K562 (cell line): ENCODE measurements at regions not wholly inside any gene's neighbourhood (a gene's known extent, or its start where the extent isn't known, plus 50 kb on each side); places are given as distances from the start of the nearest gene placed in this dataset.

Experiments
- BCOR ChIP-seq: fragments of 450-650 bp; IDR thresholded peaks from 2 replicates; pipeline ENCODE4 v1.6.1; 2016
- CBFB ChIP-seq: sonication (generic); formaldehyde crosslinking; IDR thresholded peaks from 2 replicates; pipeline ENCODE4 v1.4.0; 2020; ENCODE audit warnings: mild to moderate bottlenecking, missing genetic modification reagents
- CBX1 ChIP-seq: sonication (generic); IDR thresholded peaks from 2 replicates; pipeline ENCODE4 v1.6.1; 2016; ENCODE audit warnings: antibody characterized with exemption, low read depth, mild to moderate bottlenecking
- CSDE1 ChIP-seq, 2 experiments: fragments of 450-650 bp; IDR thresholded peaks; 2 replicates each; pipeline ENCODE4 v1.6.1; 2016; ENCODE audit warnings: mild to moderate bottlenecking in 1 of 2
- DDX20 ChIP-seq: fragments of 450-650 bp; IDR thresholded peaks from 2 replicates; pipeline ENCODE4 v1.6.1; 2016; ENCODE audit warnings: missing genetic modification characterization, low read depth, mild to moderate bottlenecking, missing compliant biosample characterization, moderate library complexity
- DMBX1 ChIP-seq: fragments of 250-450 bp; sonication (Bioruptor Pico); IDR thresholded peaks from 2 replicates; pipeline ENCODE4 v1.8.0; 2022; ENCODE audit warnings: inconsistent platforms, mild to moderate bottlenecking, moderate library complexity, borderline replicate concordance
- EWSR1 ChIP-seq: fragments of 450-650 bp; IDR thresholded peaks from 2 replicates; pipeline ENCODE4 v1.6.1; 2018; ENCODE audit warnings: borderline replicate concordance, mild to moderate bottlenecking, low read depth, moderate library complexity; ENCODE audit not compliant: partially characterized antibody
- HMG20B ChIP-seq: fragments of 250-450 bp; sonication (Bioruptor Pico); IDR thresholded peaks from 2 replicates; pipeline ENCODE4 v1.5.0; 2021; ENCODE audit warnings: mild to moderate bottlenecking
- HNRNPK ChIP-seq: fragments of 200-400 bp; formaldehyde crosslinking; IDR thresholded peaks from one replicate; pipeline ENCODE4 v1.6.1; 2018; ENCODE audit warnings: mild to moderate bottlenecking, low read depth, low read length; ENCODE audit not compliant: poor library complexity, severe bottlenecking
- KDM1A ChIP-seq, 2 experiments: fragments of 450-650 bp; IDR thresholded peaks; 2 replicates each; pipeline ENCODE4 v1.6.1; 2016; ENCODE audit warnings: mild to moderate bottlenecking in 2 of 2
- PHF21A ChIP-seq: fragments of 450-650 bp; IDR thresholded peaks from 2 replicates; pipeline ENCODE4 v1.6.1; 2017; ENCODE audit warnings: low read depth, borderline replicate concordance
- POLR2AphosphoS5 ChIP-seq: IDR thresholded peaks from 2 replicates; pipeline ENCODE4 v1.6.1; 2011; ENCODE audit warnings: mild to moderate bottlenecking, low read depth, low read length, moderate library complexity; ENCODE audit not compliant: control insufficient read depth, insufficient read depth
- PRMT5 ChIP-seq: sonication (generic); formaldehyde crosslinking; IDR thresholded peaks from 2 replicates; pipeline ENCODE4 v1.5.0; 2020; ENCODE audit warnings: missing genetic modification reagents
- PYGO2 ChIP-seq: fragments of 450-650 bp; IDR thresholded peaks from 2 replicates; pipeline ENCODE4 v1.6.1; 2016; ENCODE audit warnings: mild to moderate bottlenecking, missing genetic modification characterization, moderate library complexity, missing compliant biosample characterization
- RBM14 ChIP-seq: fragments of 200-400 bp; formaldehyde crosslinking; IDR thresholded peaks from 2 replicates; pipeline ENCODE4 v1.6.1; 2018; ENCODE audit warnings: low read depth, mild to moderate bottlenecking, low read length, moderate library complexity, borderline replicate concordance; ENCODE audit not compliant: insufficient read depth
- RBM25 ChIP-seq: fragments of 200-400 bp; formaldehyde crosslinking; IDR thresholded peaks from 2 replicates; pipeline ENCODE4 v1.6.1; 2018; ENCODE audit warnings: low read length, low read depth, moderate library complexity; ENCODE audit not compliant: severe bottlenecking
- SMARCA5 ChIP-seq: fragments of 450-650 bp; IDR thresholded peaks from 2 replicates; pipeline ENCODE4 v1.6.1; 2016
- ZNF134 ChIP-seq: fragments of 250-450 bp; sonication (Bioruptor Pico); conservative IDR thresholded peaks from 2 replicates; pipeline ENCODE4 v1.4.0; 2020
- ZNF146 ChIP-seq: IDR thresholded peaks from one replicate; pipeline ENCODE4 v1.6.1; 2018; ENCODE audit warnings: missing compliant biosample characterization; ENCODE audit not compliant: unreplicated experiment
- ZNF431 ChIP-seq: sonication (generic); formaldehyde crosslinking; IDR thresholded peaks from 2 replicates; pipeline ENCODE4 v1.8.0; 2022; ENCODE audit warnings: mild to moderate bottlenecking, missing genetic modification reagents
- TF ChIP-seq, protein P1 (sequence below): fragments of 450-650 bp; IDR thresholded peaks from 2 replicates; pipeline ENCODE4 v1.6.1; 2017; ENCODE audit warnings: antibody characterized with exemption
- TF ChIP-seq, protein P2 (sequence below), 3 experiments: fragments of 200-800 bp in 1 of 3; sonication (Bioruptor generic) in 1 of 3; sonication (generic) in 1 of 3; formaldehyde crosslinking in 1 of 3; IDR thresholded peaks; 2 replicates each; pipeline versions ENCODE4 v1.6.1 to v1.8.0; 2016 to 2022; ENCODE audit warnings: mild to moderate bottlenecking in 2 of 3, missing compliant biosample characterization in 2 of 3, missing genetic modification characterization in 2 of 3, missing genetic modification reagents in 1 of 3
- TF ChIP-seq, protein P3 (sequence below): fragments of 250-450 bp; sonication (Bioruptor Pico); IDR thresholded peaks from 2 replicates; pipeline ENCODE4 v1.4.0; 2020; ENCODE audit warnings: mild to moderate bottlenecking
- TF ChIP-seq, protein P4 (sequence below), 3 experiments: IDR thresholded peaks in 2 of 3; conservative IDR thresholded peaks in 1 of 3; 2 replicates each; pipeline ENCODE4 v1.5.1; 2011 to 2012; ENCODE audit warnings: low read length in 3 of 3, mild to moderate bottlenecking in 3 of 3, control low read depth in 2 of 3, improper control_type of control experiment in 1 of 3, inconsistent platforms in 1 of 3, low read depth in 1 of 3, mixed read lengths in 1 of 3, moderate library complexity in 1 of 3; ENCODE audit not compliant: insufficient read depth in 2 of 3

DNA sequence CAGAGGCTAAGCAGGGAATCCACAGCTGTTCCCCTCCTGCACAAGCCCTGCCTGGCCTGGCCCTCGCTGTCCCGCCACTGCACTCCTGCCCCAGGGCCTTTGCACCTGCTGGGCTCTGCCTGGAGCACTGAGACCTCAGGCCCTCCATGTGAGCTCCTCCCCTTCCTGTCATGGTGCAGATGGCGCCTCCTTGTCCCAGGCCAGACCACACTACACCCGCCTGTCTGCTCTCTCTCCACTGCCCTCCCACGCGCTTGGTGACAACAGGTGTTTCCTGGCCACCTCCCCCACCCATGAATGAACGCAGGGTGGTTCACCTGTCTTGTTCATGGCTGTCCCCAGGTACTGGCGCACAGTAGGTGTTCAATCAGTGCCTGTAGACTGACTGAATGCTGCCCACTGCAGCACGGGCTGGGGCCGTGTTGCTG, 82.9 kb downstream of the NCOR2 start (continued):
- TF ChIP-seq, protein P1, sequence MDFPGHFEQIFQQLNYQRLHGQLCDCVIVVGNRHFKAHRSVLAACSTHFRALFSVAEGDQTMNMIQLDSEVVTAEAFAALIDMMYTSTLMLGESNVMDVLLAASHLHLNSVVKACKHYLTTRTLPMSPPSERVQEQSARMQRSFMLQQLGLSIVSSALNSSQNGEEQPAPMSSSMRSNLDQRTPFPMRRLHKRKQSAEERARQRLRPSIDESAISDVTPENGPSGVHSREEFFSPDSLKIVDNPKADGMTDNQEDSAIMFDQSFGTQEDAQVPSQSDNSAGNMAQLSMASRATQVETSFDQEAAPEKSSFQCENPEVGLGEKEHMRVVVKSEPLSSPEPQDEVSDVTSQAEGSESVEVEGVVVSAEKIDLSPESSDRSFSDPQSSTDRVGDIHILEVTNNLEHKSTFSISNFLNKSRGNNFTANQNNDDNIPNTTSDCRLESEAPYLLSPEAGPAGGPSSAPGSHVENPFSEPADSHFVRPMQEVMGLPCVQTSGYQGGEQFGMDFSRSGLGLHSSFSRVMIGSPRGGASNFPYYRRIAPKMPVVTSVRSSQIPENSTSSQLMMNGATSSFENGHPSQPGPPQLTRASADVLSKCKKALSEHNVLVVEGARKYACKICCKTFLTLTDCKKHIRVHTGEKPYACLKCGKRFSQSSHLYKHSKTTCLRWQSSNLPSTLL: no peak
- no peak for TF ChIP-seq PHF21A
- TF ChIP-seq ZNF146 (CRISPR knock-in tag): no peak
- TF ChIP-seq DMBX1 (CRISPR knock-in tag): no peak
- TF ChIP-seq DDX20: no peak
- no peak for TF ChIP-seq ZNF134 (CRISPR knock-in tag)
- TF ChIP-seq CBX1: peak; percentile 22; the same call in 1 of the 2 replicates
- no peak for TF ChIP-seq PYGO2 (tag)
- TF ChIP-seq ZNF431 (CRISPR knock-in tag): no peak
- TF ChIP-seq, protein P2, sequence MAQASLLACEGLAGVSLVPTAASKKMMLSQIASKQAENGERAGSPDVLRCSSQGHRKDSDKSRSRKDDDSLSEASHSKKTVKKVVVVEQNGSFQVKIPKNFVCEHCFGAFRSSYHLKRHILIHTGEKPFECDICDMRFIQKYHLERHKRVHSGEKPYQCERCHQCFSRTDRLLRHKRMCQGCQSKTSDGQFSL (CRISPR knock-in tag; IDR thresholded peaks at IDR 0.05): 0 out of 2 replicates have a peak, but pooled peaks have one; percentile 21
- TF ChIP-seq, protein P2 (tag; IDR thresholded peaks at IDR 0.05): no peak
- TF ChIP-seq, protein P3, sequence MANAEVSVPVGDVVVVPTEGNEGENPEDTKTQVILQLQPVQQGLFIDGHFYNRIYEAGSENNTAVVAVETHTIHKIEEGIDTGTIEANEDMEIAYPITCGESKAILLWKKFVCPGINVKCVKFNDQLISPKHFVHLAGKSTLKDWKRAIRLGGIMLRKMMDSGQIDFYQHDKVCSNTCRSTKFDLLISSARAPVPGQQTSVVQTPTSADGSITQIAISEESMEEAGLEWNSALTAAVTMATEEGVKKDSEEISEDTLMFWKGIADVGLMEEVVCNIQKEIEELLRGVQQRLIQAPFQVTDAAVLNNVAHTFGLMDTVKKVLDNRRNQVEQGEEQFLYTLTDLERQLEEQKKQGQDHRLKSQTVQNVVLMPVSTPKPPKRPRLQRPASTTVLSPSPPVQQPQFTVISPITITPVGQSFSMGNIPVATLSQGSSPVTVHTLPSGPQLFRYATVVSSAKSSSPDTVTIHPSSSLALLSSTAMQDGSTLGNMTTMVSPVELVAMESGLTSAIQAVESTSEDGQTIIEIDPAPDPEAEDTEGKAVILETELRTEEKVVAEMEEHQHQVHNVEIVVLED (CRISPR knock-in tag): no peak
- TF ChIP-seq CSDE1 (IDR thresholded peaks at IDR 0.05): no peak
- TF ChIP-seq RBM25: peak; percentile 54
- TF ChIP-seq POLR2AphosphoS5: no peak
- no peak for TF ChIP-seq HNRNPK
- TF ChIP-seq PRMT5: no peak
- TF ChIP-seq EWSR1: no peak
- TF ChIP-seq, protein P4, sequence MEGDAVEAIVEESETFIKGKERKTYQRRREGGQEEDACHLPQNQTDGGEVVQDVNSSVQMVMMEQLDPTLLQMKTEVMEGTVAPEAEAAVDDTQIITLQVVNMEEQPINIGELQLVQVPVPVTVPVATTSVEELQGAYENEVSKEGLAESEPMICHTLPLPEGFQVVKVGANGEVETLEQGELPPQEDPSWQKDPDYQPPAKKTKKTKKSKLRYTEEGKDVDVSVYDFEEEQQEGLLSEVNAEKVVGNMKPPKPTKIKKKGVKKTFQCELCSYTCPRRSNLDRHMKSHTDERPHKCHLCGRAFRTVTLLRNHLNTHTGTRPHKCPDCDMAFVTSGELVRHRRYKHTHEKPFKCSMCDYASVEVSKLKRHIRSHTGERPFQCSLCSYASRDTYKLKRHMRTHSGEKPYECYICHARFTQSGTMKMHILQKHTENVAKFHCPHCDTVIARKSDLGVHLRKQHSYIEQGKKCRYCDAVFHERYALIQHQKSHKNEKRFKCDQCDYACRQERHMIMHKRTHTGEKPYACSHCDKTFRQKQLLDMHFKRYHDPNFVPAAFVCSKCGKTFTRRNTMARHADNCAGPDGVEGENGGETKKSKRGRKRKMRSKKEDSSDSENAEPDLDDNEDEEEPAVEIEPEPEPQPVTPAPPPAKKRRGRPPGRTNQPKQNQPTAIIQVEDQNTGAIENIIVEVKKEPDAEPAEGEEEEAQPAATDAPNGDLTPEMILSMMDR (IDR thresholded peaks at IDR 0.05 in 2 of 3, conservative IDR thresholded peaks at IDR 0.05 in 1 of 3; ENCODE audit: insufficient read depth in 2 of 3, low read depth in 1 of 3, low read length in 3 of 3): no peak
- TF ChIP-seq KDM1A (IDR thresholded peaks at IDR 0.05): peak; percentile 14 to 39; a peak in 1 of 4 replicates
- peak; percentile 72 for TF ChIP-seq BCOR
- TF ChIP-seq SMARCA5: 0 out of 2 replicates have a peak, but pooled peaks have one; percentile 50
- no peak for TF ChIP-seq HMG20B (CRISPR knock-in tag)
- no peak for TF ChIP-seq RBM14
- TF ChIP-seq CBFB: no peak
